ENCODE measurements at regions not wholly inside any gene's neighbourhood (a gene's known extent, or its start where the extent isn't known, plus 50 kb on each side); places are given as distances from the start of the nearest gene placed in this dataset.

GRCh38 chr4:132958457-132959263 is 190.4 kb upstream of the PCDH10 start:
- H3K4me3 ChIP-seq (ENCODE audit: low read depth, low read length): no peak overlapping the region

- no peak overlapping the region for H3K4me3 ChIP-seq (ENCODE audit: low read depth, low read length)
Measured at GRCh38 chr4:132981611-132982010, 167.5 kb upstream of the PCDH10 start.

- H3K4me3 ChIP-seq (ENCODE audit: low read depth, low read length): no peak overlapping the region
Measured at GRCh38 chr4:132982151-132982550, 166.9 kb upstream of the PCDH10 start.

- H3K4me3 ChIP-seq (ENCODE audit: low read depth, low read length): no peak overlapping the region
Measured at GRCh38 chr4:132991111-132991510, 158.0 kb upstream of the PCDH10 start.

- no peak overlapping the region for H3K4me3 ChIP-seq (ENCODE audit: low read depth, low read length)
Measured at GRCh38 chr4:132992686-132993085, 156.4 kb upstream of the PCDH10 start.

- no peak overlapping the region for H3K4me3 ChIP-seq (ENCODE audit: low read depth, low read length)
Measured at GRCh38 chr4:132998585-132999230, 150.4 kb upstream of the PCDH10 start.

GRCh38 chr4:133000012-133000411 is 149.1 kb upstream of the PCDH10 start:
- H3K4me3 ChIP-seq (ENCODE audit: low read depth, low read length): no peak overlapping the region

GRCh38 chr4:133003169-133003568 is 145.9 kb upstream of the PCDH10 start:
- H3K4me3 ChIP-seq (ENCODE audit: low read depth, low read length): no peak overlapping the region

GRCh38 chr4:133014473-133015135 is 134.5 kb upstream of the PCDH10 start:
- H3K4me3 ChIP-seq (ENCODE audit: low read depth, low read length): no peak overlapping the region

- H3K4me3 ChIP-seq (ENCODE audit: low read depth, low read length): no peak overlapping the region
Measured at GRCh38 chr4:133045288-133045687, 103.8 kb upstream of the PCDH10 start.

- H3K4me3 ChIP-seq (ENCODE audit: low read depth, low read length): no peak overlapping the region
Measured at GRCh38 chr4:133046156-133046555, 102.9 kb upstream of the PCDH10 start.

GRCh38 chr4:133058701-133059100 is 90.4 kb upstream of the PCDH10 start:
- no peak overlapping the region for H3K4me3 ChIP-seq (ENCODE audit: low read depth, low read length)

- H3K4me3 ChIP-seq (ENCODE audit: low read depth, low read length): no peak overlapping the region
Measured at GRCh38 chr4:133059117-133059516, 90.0 kb upstream of the PCDH10 start.

- no peak overlapping the region for H3K4me3 ChIP-seq (ENCODE audit: low read depth, low read length)
Measured at GRCh38 chr4:133062851-133063250, 86.2 kb upstream of the PCDH10 start.

GRCh38 chr4:133068083-133068482 is 81.0 kb upstream of the PCDH10 start:
- no peak overlapping the region for H3K4me3 ChIP-seq (ENCODE audit: low read depth, low read length)

- no peak overlapping the region for H3K4me3 ChIP-seq (ENCODE audit: low read depth, low read length)
Measured at GRCh38 chr4:133081246-133081645, 67.8 kb upstream of the PCDH10 start.

- no peak overlapping the region for H3K4me3 ChIP-seq (ENCODE audit: low read depth, low read length)
Measured at GRCh38 chr4:133084421-133084820, 64.7 kb upstream of the PCDH10 start.

GRCh38 chr4:133095591-133095990 is 53.5 kb upstream of the PCDH10 start:
- no peak overlapping the region for H3K4me3 ChIP-seq (ENCODE audit: low read depth, low read length)

GRCh38 chr4:133096972-133097371 is 52.1 kb upstream of the PCDH10 start:
- no peak overlapping the region for H3K4me3 ChIP-seq (ENCODE audit: low read depth, low read length)
